ENCODE measurements at regions not wholly inside any gene's neighbourhood (a gene's known extent, or its start where the extent isn't known, plus 50 kb on each side); places are given as distances from the start of the nearest gene placed in this dataset.
"Not testable (repeated sequence)": the region's sequence is repeated elsewhere in the genome, so short reads cannot be mapped to it uniquely, and the experiment has no call there.

DNA sequence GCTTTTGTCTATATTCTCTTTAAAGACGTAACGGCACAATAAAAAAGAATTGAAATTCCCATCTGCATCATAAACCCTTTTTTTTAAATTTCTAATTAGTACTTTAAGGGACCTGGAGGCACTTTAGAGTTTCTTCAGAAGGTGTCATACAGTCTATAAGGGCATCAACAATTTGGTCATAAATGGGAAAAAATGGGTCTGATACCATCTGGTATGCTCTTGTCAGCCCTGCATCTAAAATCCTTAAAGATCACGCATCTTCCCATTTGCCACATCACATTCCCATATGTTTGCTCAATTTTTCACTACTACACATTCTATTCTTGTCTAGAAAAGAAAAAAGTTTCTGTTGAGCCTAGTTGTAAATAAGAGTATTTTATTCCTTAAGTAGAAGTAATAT is 53.8 kb downstream of the COX7C start:
- no peak for DNase-seq (ENCODE audit: low read depth)

DNA sequence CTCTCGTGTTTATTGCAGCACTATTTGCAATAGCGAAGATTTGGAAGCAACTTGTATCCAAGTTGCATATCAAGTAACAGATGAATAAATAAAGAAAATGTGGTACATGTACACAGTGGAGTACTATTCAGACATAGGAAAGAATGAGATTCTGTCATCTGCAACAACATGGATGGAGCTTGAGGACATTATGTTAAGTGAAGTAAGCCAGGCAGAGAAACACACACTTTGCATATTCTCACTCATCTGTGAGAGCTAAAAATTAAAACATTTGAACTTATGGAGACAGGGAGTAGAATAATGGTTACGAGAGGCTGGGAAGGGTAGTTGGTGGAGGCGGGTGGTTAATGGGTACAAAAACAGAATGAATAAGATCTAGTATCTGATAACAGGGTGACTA is 56.3 kb downstream of the COX7C start:
- DNase-seq (ENCODE audit: low read depth) = no peak

DNA sequence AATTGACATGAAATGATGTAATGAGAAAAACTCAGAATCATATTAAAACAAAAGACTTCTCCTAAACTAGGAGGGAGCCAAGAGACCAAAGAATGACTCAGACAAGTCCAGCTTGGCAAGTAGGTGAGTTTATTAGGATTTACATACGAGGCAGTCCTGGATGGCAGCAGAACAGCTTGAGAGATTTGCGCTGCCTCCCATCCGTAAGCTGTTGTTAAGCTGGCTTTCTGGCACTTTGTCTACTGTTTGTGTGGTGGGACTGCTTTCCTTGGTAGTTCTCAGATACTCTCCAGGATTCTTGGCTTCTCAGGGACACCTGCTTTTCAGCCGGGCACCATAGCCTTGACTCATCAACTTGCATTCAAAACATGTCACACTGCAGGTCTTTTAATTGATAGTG is 57.6 kb downstream of the COX7C start:
- DNase-seq (ENCODE audit: low read depth) = no peak

DNA sequence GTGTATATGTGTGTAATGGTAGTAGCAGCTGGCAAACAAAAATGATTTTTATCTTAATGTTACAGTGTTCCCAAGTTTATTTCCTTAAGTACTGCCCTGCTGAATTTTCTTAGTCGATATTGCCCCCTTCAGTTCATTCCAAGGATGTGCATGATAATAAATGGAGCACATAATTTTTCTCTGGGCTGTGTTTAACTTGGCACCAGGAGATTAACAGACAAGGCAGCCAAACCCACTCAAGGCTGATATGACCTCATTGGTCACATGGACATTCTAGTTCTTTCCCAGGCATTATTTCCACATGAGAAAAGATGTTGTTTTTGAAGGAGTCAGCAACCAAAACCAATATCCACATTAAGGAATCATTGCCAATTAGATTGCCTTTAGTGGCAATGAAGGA is 61.8 kb downstream of the COX7C start:
- peak; percentile 35 for DNase-seq (ENCODE audit: low read depth)

DNA sequence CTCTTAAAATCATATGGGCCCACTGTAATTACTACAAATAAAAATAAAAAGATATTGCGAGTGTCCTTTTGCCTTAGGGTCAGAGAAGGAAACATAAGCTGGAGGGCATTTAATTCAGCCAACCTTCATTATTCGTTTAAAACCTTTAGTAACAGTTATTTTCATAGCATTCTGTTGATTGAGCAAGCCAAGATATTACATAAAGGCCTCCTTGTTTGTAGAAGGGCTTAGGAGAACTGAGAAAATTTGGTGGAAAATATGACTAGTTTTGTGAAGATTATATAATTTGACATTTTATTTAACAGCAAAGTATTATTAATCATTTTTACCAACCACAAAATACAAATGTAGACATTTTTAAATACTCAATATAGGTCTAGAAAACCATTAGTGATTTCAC is 62.2 kb downstream of the COX7C start:
- DNase-seq (ENCODE audit: low read depth) = no peak

DNA sequence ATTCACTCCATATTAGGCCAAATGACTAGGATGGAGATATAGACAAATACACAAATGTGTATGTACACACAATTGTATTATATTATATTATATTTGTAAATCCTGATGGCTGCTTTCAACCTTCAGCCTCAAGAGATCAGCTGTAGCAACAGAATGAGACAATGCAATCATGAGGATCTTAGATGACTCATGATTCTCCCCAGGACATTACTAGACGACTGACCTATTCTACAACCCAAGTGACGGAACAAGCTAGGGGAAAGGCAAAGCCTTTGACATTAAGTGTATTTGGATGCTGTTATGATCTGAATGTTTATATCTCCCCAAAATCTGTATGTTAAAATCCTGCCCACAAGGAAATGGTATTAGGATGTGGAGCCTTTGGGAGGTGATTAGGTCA is 66.5 kb downstream of the COX7C start:
- DNase-seq (ENCODE audit: low read depth) = no peak

DNA sequence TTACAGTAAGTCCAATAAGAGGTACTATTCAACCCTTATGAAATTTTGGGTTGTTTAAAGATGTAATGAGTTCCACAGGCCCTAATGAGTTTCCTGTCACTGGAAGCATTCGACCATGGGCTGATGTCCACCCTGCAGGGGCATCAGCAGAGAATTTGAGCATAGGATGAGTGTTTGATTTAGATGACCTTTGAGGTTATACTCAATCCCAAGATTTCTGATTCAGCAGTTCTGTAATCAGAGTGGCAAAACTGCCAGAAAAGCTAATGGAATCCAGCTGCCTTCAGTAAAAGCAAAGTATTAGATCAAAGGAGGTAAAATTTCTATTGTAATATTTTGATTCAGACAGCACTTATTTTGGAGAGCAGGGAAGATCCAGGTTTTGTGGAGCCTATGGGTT is 68.3 kb downstream of the COX7C start:
- DNase-seq (ENCODE audit: low read depth) = no peak

DNA sequence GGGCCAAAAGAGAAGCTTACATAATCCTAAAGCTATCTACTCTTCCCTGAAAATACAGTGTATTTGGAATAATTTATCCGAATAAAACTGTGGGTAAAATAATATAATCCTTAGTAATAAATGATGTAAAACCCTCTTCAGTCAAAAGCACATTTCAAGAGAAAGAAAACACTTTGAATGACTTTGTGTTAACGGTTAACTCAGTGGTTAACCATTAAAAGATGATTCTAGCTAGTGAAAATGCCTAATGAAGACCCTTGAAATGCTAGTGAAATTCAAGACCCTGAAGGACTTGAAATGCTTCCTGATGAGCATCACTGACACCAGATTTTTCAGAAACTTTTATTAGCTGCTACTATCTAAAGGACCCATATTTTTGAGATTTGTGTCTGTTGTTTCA is 70.7 kb downstream of the COX7C start:
- no peak for DNase-seq (ENCODE audit: low read depth)

DNA sequence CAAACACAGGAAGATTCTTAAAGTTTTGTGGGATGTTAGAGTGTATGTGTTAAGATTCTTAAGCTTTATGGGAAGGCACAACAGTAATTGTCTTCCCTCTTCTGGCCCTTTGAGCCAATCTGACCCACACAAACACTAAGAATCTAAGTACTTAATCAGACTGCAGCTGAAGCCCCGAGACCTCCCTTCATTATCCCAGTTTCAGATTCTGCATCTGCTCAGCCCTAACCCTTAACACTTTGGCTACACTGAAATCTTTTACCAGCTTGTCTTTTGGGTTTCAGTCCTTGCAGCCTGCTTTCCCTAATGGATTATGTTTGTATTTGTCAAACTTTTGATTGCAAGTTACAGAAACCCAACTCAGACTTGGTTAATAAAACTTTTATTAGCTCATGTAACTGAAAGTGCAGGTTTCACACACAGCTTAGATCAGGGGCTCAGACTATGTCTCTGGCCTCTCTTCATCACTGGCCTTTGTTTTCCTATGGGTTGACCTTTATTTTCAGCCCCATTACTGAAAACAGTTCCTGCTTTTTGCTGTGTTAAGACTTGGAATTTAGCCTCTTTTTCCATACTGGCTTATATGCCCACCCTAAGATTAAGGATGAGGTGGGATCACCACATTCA is 71.5 kb downstream of the COX7C start:
- DNase-seq (ENCODE audit: low read depth) = no peak

DNA sequence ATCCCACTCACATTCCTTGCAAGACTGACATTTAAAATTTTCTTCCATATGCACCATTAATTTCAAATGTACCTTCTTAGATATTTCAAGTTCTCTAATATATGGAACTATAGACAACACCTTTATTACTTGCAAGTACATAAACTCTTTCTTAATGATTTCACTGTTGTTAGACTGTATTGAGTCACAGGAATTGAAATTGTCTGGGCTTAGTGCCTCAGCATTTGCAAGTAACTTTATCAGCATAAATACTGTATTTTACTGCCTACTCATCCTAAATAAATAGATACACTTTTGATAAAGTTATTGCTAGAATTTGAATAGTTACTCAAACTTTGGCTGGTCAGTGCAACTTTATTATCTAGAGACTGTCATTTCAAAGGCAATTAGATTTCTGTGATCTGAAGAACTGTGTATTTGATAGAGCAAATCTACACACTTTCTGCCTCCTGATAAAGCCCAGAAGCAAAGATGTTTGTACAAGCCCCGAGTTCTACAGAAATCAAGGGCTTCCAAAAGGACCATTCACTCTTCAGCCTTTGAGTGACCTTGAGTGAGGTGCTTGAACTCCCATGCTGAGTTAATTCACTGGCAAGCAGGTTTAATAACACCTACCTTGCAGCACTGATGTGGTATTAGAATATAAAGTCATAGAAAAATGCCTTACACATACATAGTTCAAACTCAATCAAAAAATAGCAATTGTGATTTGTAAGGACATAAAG is 91.6 kb downstream of the COX7C start:
- DNase-seq (ENCODE audit: low read depth) = no peak

DNA sequence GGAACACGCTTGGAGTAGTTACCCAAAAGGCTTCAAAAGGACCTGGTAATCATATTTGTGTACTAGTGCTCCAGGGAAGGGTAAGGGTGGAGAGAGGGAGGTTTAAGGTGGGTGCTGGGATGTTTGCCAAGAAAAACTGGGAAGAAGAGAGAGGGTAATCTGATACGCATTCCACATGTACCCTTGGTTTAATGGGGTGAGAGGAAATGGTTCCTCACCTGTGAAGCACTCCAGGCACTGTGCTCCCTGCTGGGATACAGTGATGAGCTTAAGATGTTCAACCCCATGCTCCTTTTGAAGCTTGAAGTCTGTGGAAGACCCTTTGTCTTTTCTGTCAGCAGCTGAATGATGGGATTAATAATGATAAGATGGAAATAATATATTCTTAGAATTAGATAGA is 98.4 kb downstream of the COX7C start:
- no peak for DNase-seq (ENCODE audit: low read depth)

DNA sequence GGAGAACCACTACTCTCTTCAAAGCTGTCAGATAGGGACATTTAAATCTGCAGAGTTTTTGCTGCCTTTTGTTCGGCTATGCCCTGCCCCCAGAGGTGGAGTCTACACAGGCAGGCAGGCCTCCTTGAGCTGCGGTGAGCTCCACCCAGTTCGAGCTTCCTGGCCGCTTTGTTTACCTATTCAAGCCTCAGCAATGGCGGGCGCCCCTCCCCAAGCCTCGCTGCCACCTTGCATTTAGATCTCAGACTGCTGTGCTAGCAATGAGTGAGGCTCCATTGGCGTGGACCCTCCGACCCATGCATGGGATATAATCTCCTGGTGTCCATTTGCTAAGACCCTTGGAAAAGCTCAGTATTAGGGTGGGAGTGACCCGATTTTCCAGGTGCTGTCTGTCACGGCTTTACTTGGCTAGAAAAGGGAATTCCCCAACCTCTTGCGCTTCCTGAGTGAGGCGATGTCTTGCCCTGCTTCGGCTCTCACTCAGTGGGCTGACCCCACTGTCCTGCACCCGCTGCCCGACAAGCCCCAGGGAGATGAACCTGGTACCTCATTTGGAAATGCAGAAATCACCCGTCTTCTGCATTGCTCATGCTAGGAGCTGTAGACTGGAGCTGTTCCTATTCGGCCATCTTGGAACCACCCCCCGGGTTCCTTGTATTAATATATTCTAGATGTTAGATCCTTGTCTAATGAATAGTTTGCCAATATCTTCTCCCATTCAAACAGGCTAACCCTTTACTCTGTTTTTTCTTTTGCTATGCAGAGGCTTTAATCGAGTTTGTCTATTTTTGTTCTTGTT is 113.8 kb downstream of the COX7C start:
- not testable (repeated sequence) for DNase-seq (ENCODE audit: low read depth)

DNA sequence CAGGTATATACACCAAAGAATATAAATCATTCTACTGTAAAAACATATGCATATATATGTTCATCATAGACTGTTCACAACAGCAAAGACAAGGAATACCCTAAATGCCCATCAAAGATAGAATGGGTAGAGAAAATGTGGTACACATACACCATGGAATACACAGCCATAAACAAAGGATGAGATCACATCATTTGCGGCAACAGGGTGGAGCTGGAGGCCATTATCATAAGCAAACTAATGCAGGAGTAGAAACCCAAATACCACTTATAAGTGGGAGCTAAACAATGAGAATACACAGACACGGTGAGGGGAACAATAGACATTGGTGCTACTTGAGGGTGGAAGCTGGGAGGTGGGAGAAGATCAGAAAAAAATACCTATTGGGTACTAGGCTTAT is 117.6 kb downstream of the COX7C start:
- no peak for DNase-seq (ENCODE audit: low read depth)

DNA sequence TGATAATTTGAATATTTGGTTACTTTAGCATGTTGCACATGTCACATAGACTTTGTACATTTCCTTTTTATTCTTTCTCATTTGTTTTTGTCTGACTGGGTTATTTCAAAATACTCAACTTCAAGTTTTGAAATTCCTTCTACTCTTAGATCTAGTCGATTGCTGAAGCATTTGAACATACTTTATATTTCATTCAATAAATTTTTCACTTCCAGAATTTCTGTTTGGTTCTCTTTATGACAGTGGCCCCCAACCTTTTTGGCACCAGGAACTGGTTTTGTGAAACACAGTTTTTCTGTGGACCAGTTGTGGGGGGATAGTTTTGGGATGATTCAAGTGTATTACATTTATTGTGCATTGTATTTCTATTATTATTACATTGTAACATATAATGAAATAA is 119.8 kb downstream of the COX7C start:
- no peak for DNase-seq (ENCODE audit: low read depth)

DNA sequence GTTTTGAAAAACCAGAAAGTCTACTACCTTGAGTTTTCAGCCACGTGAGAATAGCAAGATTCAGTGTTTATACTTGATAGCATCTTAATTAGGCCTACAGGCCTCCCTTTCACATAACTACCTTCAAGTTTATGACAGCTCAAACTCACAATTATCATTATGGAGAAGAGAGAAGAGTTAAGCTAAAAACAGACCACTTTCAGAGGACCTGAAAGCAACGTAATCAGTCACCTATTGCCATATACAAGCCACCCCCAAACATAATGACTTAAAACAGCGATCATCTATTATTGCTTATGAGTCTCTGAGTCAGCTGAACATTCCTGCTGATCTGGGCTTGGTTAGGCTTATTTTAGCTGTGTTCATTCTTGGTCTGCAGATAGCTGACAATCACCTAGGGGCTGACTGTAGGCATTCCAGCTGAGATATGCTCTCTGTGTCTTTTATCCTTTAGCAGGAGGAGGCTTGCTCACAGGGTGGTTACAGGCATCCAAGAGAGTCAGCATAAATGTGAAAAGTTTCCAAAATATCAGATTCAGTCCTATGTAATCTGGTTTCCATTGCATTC is 130.9 kb downstream of the COX7C start:
- DNase-seq (ENCODE audit: low read depth) = no peak

DNA sequence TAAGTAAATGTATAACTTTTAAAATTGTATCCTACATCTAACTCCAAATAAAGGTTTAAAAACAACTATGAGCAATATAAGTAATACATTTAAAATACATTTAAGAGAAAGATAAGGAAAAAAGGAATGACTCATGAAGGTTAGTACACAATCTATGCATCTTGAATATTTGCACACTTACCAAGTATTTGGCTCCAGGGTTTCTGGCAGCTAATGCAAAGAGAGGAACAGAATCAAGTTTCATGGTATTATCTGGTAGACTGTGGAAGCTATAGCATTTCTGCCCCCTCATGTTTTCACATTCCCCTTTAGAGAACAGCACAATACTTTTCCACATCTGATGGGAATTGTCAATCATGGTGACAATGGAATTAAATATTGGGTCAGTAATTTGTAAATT is 132.1 kb downstream of the COX7C start:
- DNase-seq (ENCODE audit: low read depth) = no peak

DNA sequence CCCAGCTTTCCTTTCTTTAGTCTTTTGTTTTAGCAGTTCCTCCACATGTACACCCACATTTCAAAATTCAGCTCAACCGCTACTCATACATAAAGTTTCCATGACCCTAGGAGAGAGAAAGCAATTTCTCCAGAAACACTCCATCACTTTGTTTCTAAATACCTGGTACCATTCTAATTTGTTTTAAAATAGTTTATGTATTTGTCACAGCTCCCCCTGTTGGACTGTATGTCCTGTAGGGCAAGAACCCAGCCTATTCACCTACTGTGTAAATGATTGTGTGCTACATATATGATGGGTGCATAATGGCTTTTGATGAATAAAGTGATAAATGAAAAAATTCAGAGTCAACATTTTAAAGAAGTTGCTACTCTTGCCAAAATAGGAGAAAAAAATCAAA is 139.1 kb downstream of the COX7C start:
- DNase-seq (ENCODE audit: low read depth) = no peak

DNA sequence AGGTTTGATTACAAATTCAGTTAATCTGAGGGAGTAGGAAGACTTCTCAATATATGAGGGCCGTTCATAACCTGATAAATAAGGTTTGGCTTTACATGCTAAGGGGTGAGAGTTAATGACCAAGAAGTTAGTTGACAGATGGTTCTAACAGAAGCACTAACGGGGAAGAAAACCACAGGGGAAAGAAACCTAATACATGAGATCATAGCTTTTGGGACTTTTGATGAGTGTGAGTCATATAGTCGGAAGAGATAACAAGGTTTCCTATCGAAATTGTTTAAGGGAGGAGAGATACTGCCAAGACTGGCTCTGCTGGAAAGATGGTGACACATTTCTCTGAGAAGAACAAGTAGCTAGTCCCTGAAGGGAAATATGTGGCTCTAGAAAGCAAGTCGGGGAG is 140.1 kb downstream of the COX7C start:
- peak; percentile 10 for DNase-seq (ENCODE audit: low read depth)

DNA sequence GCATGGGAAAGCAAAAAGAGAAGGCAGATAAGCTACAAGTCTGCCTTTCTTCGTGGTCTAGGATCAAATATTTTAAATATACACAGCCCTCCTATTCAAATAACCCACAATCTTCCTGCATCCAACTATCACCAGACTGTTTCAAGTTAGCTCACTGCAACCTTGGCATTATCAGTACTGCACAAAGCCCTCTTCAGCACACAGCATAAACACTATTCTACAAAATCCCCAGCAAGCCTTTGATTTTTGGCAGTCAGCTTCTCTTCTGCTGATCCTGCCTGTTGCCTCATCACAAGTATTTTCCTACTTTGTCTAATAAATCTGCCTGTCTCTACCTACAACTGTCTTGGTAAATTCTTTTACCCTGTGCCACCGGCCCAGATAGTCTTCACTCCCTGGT is 142.9 kb downstream of the COX7C start:
- DNase-seq (ENCODE audit: low read depth) = no peak

DNA sequence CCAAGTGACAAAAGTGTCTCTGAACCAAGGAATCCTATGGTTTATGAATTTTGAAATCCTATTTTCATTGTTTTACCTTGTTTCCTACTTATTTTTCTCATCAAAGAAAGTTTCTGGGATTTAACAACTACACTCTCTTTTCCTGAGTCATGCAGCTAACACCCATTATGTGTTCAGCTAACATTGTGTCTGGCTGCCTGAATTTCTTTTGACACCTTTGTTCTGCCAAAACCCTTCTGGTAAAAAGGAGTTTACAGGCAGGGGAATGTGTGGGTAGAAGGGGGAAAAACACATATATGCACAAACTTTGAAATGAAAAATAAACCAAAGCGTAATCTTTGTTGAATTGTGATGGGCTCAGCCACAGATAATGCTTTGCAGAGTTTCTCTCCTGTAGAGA is 146.2 kb downstream of the COX7C start:
- no peak for DNase-seq (ENCODE audit: low read depth)

DNA sequence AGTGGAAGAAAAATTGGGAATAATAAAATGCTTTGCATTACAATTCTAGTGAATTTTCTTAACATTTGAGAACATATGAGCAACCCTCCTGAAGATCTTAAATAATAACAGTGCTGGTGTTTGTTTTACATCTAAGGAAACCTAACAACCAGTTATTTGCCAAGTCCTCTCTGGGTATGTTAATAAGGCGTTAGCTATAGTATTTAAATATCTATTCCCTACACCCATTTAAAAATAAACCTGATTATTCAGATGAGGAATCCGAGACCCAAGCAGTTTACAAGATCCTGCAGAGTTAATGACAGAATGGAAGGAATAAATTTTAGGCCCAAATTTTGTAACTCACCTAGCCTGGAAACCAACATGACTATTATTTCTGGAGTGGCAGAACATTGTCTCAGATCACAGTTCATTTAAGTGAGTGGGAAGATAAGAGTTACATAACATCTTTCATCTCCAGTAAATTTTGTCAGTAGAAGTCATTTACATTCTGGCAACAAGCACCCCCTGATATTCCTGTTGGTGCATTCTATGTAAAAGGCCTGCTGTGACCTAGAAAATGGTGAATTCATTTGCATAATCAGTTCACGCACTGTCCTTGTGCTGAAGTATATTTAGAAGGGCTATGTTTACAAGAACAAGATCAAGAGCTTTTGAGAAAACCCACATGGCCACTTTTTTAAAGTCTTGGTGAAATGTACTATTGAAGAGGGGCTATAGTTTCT is 148.2 kb downstream of the COX7C start:
- DNase-seq (ENCODE audit: low read depth) = no peak

DNA sequence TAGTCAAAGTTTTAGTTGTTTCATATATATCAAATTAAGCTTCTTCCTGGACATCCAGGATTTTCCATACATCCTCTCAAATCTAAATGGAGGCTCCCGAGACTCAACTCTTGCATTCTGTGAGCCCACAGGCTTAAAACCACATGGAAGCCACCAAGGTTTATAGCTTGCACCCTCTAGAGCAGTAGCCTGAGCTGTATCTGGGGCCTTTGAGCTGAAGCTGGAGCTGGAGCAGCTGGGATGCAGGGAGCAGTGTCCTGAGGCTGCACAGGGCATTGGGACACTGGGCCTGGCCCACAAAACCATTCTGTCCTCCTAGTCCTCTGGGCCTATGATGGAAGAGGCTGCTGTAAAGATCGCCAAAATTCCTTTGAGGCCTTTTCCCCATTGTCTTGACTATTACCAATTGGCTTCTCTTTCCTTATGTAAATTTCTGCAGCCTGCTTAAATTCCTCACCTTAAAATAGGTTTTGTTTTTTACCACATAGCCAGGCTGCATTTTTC is 151.0 kb downstream of the COX7C start:
- no peak for DNase-seq (ENCODE audit: low read depth)
